ENCODE measurements at regions not wholly inside any gene's neighbourhood (a gene's known extent, or its start where the extent isn't known, plus 50 kb on each side); places are given as distances from the start of the nearest gene placed in this dataset.

- Mint-ChIP-seq H3K36me3 (ENCODE audit: insufficient read depth) (no peaks in the 10 kb centered on the region), H3K9me3 (ENCODE audit: low read depth) (no peaks in the 10 kb centered on the region), H3K4me1 (ENCODE audit: low read depth) (no peaks in the 10 kb centered on the region), H3K4me3 (ENCODE audit: low read depth) (no peak overlapping the region), H3K27me3 (no peaks in the 10 kb centered on the region), H3K27ac (no peak overlapping the region)
- no peak for TF ChIP-seq CTCF (IDR thresholded peaks at IDR 0.05; ENCODE audit: unreplicated experiment)
- no peak for DNase-seq (ENCODE audit: low spot score, unreplicated experiment)
These were observed 220.0 kb upstream of the GRIP1 start for GRCh38 chr12:66898700-66899469.

- DNase-seq (ENCODE audit: low spot score, unreplicated experiment) = no peak
- H3K4me1 Mint-ChIP-seq (ENCODE audit: low read depth) = no peaks in the 10 kb centered on the region
- no peaks in the 10 kb centered on the region for H3K27me3 Mint-ChIP-seq
- H3K27ac Mint-ChIP-seq = no peak overlapping the region
- H3K4me3 Mint-ChIP-seq (ENCODE audit: low read depth) = no peak overlapping the region
- no peaks in the 10 kb centered on the region for H3K9me3 Mint-ChIP-seq (ENCODE audit: low read depth)
- no peaks in the 10 kb centered on the region for H3K36me3 Mint-ChIP-seq (ENCODE audit: insufficient read depth)
- TF ChIP-seq CTCF (IDR thresholded peaks at IDR 0.05; ENCODE audit: unreplicated experiment) = no peak
These were observed 220.7 kb upstream of the GRIP1 start for GRCh38 chr12:66899588-66899987.

GRCh38 chr12:66900616-66901015, 221.7 kb upstream of the GRIP1 start:
- Mint-ChIP-seq H3K36me3 (ENCODE audit: insufficient read depth) (no peaks in the 10 kb centered on the region), H3K9me3 (ENCODE audit: low read depth) (no peaks in the 10 kb centered on the region), H3K27ac (no peak overlapping the region), H3K4me3 (ENCODE audit: low read depth) (no peak overlapping the region), H3K27me3 (no peaks in the 10 kb centered on the region), H3K4me1 (ENCODE audit: low read depth) (peaks cover 3% of the 10 kb centered on the region)
- DNase-seq (ENCODE audit: low spot score, unreplicated experiment) = no peak
- TF ChIP-seq CTCF (IDR thresholded peaks at IDR 0.05; ENCODE audit: unreplicated experiment) = no peak

- Mint-ChIP-seq H3K9me3 (ENCODE audit: low read depth) (no peaks in the 10 kb centered on the region), H3K27me3 (no peaks in the 10 kb centered on the region), H3K4me3 (ENCODE audit: low read depth) (no peak overlapping the region), H3K4me1 (ENCODE audit: low read depth) (peaks cover 3% of the 10 kb centered on the region), H3K36me3 (ENCODE audit: insufficient read depth) (no peaks in the 10 kb centered on the region), H3K27ac (no peak overlapping the region)
- no peak for TF ChIP-seq CTCF (IDR thresholded peaks at IDR 0.05; ENCODE audit: unreplicated experiment)
- no peak for DNase-seq (ENCODE audit: low spot score, unreplicated experiment)
These were observed 222.5 kb upstream of the GRIP1 start for GRCh38 chr12:66901138-66901932.

GRCh38 chr12:66902020-66902419, 223.1 kb upstream of the GRIP1 start:
- peaks cover 3% of the 10 kb centered on the region for H3K4me1 Mint-ChIP-seq (ENCODE audit: low read depth)
- H3K4me3 Mint-ChIP-seq (ENCODE audit: low read depth) = no peak overlapping the region
- H3K27ac Mint-ChIP-seq = no peak overlapping the region
- no peaks in the 10 kb centered on the region for H3K27me3 Mint-ChIP-seq
- no peak for DNase-seq (ENCODE audit: low spot score, unreplicated experiment)
- H3K9me3 Mint-ChIP-seq (ENCODE audit: low read depth) = no peaks in the 10 kb centered on the region
- no peaks in the 10 kb centered on the region for H3K36me3 Mint-ChIP-seq (ENCODE audit: insufficient read depth)
- TF ChIP-seq CTCF (IDR thresholded peaks at IDR 0.05; ENCODE audit: unreplicated experiment) = no peak
